Kidney (tissue), 13 donors: ENCODE measurements at regions not wholly inside any gene's neighbourhood (a gene's known extent, or its start where the extent isn't known, plus 50 kb on each side); places are given as distances from the start of the nearest gene placed in this dataset.

Source experiments
- DNase-seq, 5 donors: peaks; one replicate each; pipeline ENCODE4 v3.0.0-alpha.2; 2013 to 2020
- FAIRE-seq: peaks from 2 replicates; lab custom pipeline; 2012; peaks lifted over from hg19 to GRCh38; lab: Jason Lieb, UNC
- H3K27ac ChIP-seq, 2 donors: one replicate each; pipeline ENCODE4 v1.7.0; 2013; ENCODE audit warnings: low read depth in 2 of 2, low read length in 2 of 2, inconsistent platforms in 1 of 2
- H3K27me3 ChIP-seq: one replicate; pipeline ENCODE4 v1.7.1; 2013; ENCODE audit warnings: low read length, inconsistent platforms; ENCODE audit not compliant: control insufficient read depth, insufficient read depth
- H3K36me3 ChIP-seq, 3 donors: one replicate each; pipeline versions ENCODE4 v1.7.0 to v1.7.1; 2013; ENCODE audit warnings: low read length in 3 of 3, control low read depth in 1 of 3, inconsistent platforms in 1 of 3; ENCODE audit not compliant: insufficient read depth in 3 of 3, control insufficient read depth in 2 of 3
- H3K4me1 ChIP-seq, 3 donors: one replicate each; pipeline versions ENCODE4 v1.7.0 to v1.7.1; 2013; ENCODE audit warnings: low read length in 3 of 3, inconsistent platforms in 1 of 3, low read depth in 1 of 3; ENCODE audit not compliant: control insufficient read depth in 2 of 3, insufficient read depth in 2 of 3
- H3K4me3 ChIP-seq, 3 donors: one replicate each; pipeline versions ENCODE4 v1.7.0 to v1.8.1; 2013; ENCODE audit warnings: low read length in 3 of 3, control low read depth in 1 of 3, inconsistent platforms in 1 of 3
- H3K9ac ChIP-seq, 3 donors: one replicate each; pipeline versions ENCODE4 v1.7.0 to v1.7.1; 2013; ENCODE audit warnings: low read length in 3 of 3, control low read depth in 1 of 3, inconsistent platforms in 1 of 3
- H3K9me3 ChIP-seq, 3 donors: one replicate each; pipeline versions ENCODE4 v1.7.0 to v1.7.1; 2013; ENCODE audit warnings: low read length in 3 of 3, control low read depth in 1 of 3, inconsistent platforms in 1 of 3; ENCODE audit not compliant: control insufficient read depth in 2 of 3, insufficient read depth in 1 of 3
- CTCF ChIP-seq: IDR thresholded peaks from 3 replicates; pipeline ENCODE4 v1.5.1; 2012; ENCODE audit warnings: mild to moderate bottlenecking, moderate library complexity, borderline replicate concordance; ENCODE audit not compliant: insufficient read depth; ENCODE audit errors: extremely low read depth
- intact Hi-C: fragments of 100-400 bp; cut with DNase I; formaldehyde crosslinking; loops from one replicate; pipeline ENCODE4 v1.11.1; 2022
- donor health status: control.
- donor health status: control.
- donor health status: control.
- donor health status: control.
- donor health status: control.
- donor health status: DM: yes; HTN: yes; CAD: no.
- donor health status: Normal renal cell carcinoma (clear cell type).

- Histone ChIP-seq H3K4me3 (no peak overlapping the region), H3K9me3 (peaks cover 0 to 7% (median 0%) of the 10 kb centered on the region in 3 donors), H3K27me3 (no peaks in the 10 kb centered on the region), H3K36me3 (no peaks in the 10 kb centered on the region), H3K4me1 (peaks cover 0 to 2% (median 0%) of the 10 kb centered on the region in 3 donors), H3K27ac (no peak overlapping the region), H3K9ac (no peak overlapping the region)
- DNase-seq, result peak in 2 of 5 donors; percentile 24 to 53
- TF ChIP-seq CTCF, result no peak
- intact Hi-C loops, result no loop called here
- no peak for FAIRE-seq
These were observed 191.5 kb upstream of the RPL38 start for GRCh38 chr17:74011966-74012365.

GRCh38 chr17:74012465-74012864 is 191.0 kb upstream of the RPL38 start:
- DNase-seq (peak in 1 of 5 donors; percentile 37), FAIRE-seq (no peak)
- peaks cover 0 to 7% (median 0%) of the 10 kb centered on the region in 3 donors for H3K9me3 ChIP-seq
- intact Hi-C loops, result no loop called here
- TF ChIP-seq CTCF, result no peak
- no peaks in the 10 kb centered on the region for H3K36me3 ChIP-seq
- H3K4me1 ChIP-seq, result peaks cover 0 to 2% (median 0%) of the 10 kb centered on the region in 3 donors
- no peak overlapping the region for H3K4me3 ChIP-seq
- H3K27me3 ChIP-seq, result no peaks in the 10 kb centered on the region
- H3K27ac ChIP-seq, result no peak overlapping the region
- no peak overlapping the region for H3K9ac ChIP-seq

- no peak for FAIRE-seq
These were observed 188.2 kb upstream of the RPL38 start for GRCh38 chr17:74015316-74015715.

More at GRCh38 chr17:74015316-74015715, 188.2 kb upstream of the RPL38 start:
- Histone ChIP-seq H3K9me3 (peaks cover 0 to 7% (median 0%) of the 10 kb centered on the region in 3 donors), H3K4me3 (no peak overlapping the region), H3K36me3 (no peaks in the 10 kb centered on the region), H3K27me3 (no peaks in the 10 kb centered on the region), H3K27ac (no peak overlapping the region), H3K4me1 (peaks cover 0 to 2% (median 0%) of the 10 kb centered on the region in 3 donors), H3K9ac (no peak overlapping the region)
- DNase-seq, result no peak
- intact Hi-C loops, result no loop called here
- no peak for TF ChIP-seq CTCF
